ENCODE measurements at regions not wholly inside any gene's neighbourhood (a gene's known extent, or its start where the extent isn't known, plus 50 kb on each side); places are given as distances from the start of the nearest gene placed in this dataset.
A peak's percentile ranks its signal among the peaks of the same experiment; 100 is the strongest.

- TF ChIP-seq CTCF (IDR thresholded peaks at IDR 0.05; ENCODE audit: insufficient read depth, low read depth, low read length): no peak
- no peak overlapping the region for H3K4me3 ChIP-seq (ENCODE audit: low read depth, low read length)
- DNase-seq (ENCODE audit: low read depth): no peak
These were observed 54.6 kb upstream of the UNC5C start for GRCh38 chr4:95603393-95603792.

GRCh38 chr4:95602872-95603271 lies 54.1 kb upstream of the UNC5C start:
- TF ChIP-seq CTCF (IDR thresholded peaks at IDR 0.05; ENCODE audit: insufficient read depth, low read depth, low read length): no peak
- no peak for DNase-seq (ENCODE audit: low read depth)
- H3K4me3 ChIP-seq (ENCODE audit: low read depth, low read length): no peak overlapping the region

- DNase-seq (ENCODE audit: low read depth): no peak
- no peak for TF ChIP-seq CTCF (IDR thresholded peaks at IDR 0.05; ENCODE audit: insufficient read depth, low read depth, low read length)
- no peak overlapping the region for H3K4me3 ChIP-seq (ENCODE audit: low read depth, low read length)
These were observed 52.6 kb upstream of the UNC5C start for GRCh38 chr4:95601356-95601755.

GRCh38 chr4:95599777-95600400 lies 51.1 kb upstream of the UNC5C start:
- TF ChIP-seq CTCF (IDR thresholded peaks at IDR 0.05; ENCODE audit: insufficient read depth, low read depth, low read length): no peak
- H3K4me3 ChIP-seq (ENCODE audit: low read depth, low read length): no peak overlapping the region
- DNase-seq (ENCODE audit: low read depth): peak; percentile 38
